ACC112 (cell line): ENCODE measurements at regions not wholly inside any gene's neighbourhood (a gene's known extent, or its start where the extent isn't known, plus 50 kb on each side); places are given as distances from the start of the nearest gene placed in this dataset.

Experiments used
- H2AFZ ChIP-seq: fragments of 200-600 bp; sonication (generic); one replicate; pipeline ENCODE4 v1.6.0; 2017; ENCODE audit warnings: antibody characterized with exemption, low read length; ENCODE audit not compliant: unreplicated experiment
- H3K27ac ChIP-seq: fragments of 200-600 bp; sonication (generic); 2 replicates; pipeline ENCODE4 v1.5.1; 2014; ENCODE audit warnings: low read depth, mild to moderate bottlenecking, antibody characterized with exemption, low read length, moderate library complexity
- H3K27me3 ChIP-seq: fragments of 200-600 bp; sonication (generic); 2 replicates; pipeline ENCODE4 v1.6.1; 2014; ENCODE audit warnings: mild to moderate bottlenecking, antibody characterized with exemption, low read length, moderate library complexity, mixed read lengths; ENCODE audit not compliant: insufficient read depth
- H3K36me3 ChIP-seq: fragments of 200-600 bp; sonication (generic); 2 replicates; pipeline ENCODE4 v1.6.1; 2016; ENCODE audit warnings: mild to moderate bottlenecking, antibody characterized with exemption, low read length, moderate library complexity, mixed read lengths; ENCODE audit not compliant: insufficient read depth
- H3K4me1 ChIP-seq: fragments of 200-600 bp; sonication (generic); one replicate; pipeline ENCODE4 v1.6.1; 2016; ENCODE audit warnings: low read length, mixed read lengths; ENCODE audit not compliant: insufficient read depth, unreplicated experiment, control insufficient read depth
- H3K4me3 ChIP-seq: fragments of 200-600 bp; sonication (generic); 2 replicates; pipeline ENCODE4 v1.5.1; 2014; ENCODE audit warnings: mild to moderate bottlenecking, low read depth, low read length
- H3K79me2 ChIP-seq: fragments of 200-600 bp; sonication (generic); one replicate; pipeline ENCODE4 v1.6.0; 2016; ENCODE audit warnings: low read length; ENCODE audit not compliant: control insufficient read depth, unreplicated experiment, insufficient read depth

GRCh38 chr2:198321522-198322088 lies 517.2 kb downstream of the PLCL1 start:
- no peak overlapping the region for H2AFZ ChIP-seq
- H3K4me3 ChIP-seq, result no peak overlapping the region
- H3K36me3 ChIP-seq, result no peaks in the 10 kb centered on the region
- no peak overlapping the region for H3K27ac ChIP-seq
- no peaks in the 10 kb centered on the region for H3K27me3 ChIP-seq
- no peaks in the 10 kb centered on the region for H3K79me2 ChIP-seq
- H3K4me1 ChIP-seq, result no peaks in the 10 kb centered on the region

- Histone ChIP-seq H3K4me3 (no peak overlapping the region), H2AFZ (no peak overlapping the region), H3K79me2 (no peaks in the 10 kb centered on the region), H3K27me3 (peaks cover 15% of the 10 kb centered on the region), H3K36me3 (no peaks in the 10 kb centered on the region), H3K4me1 (peaks cover 6% of the 10 kb centered on the region), H3K27ac (no peak overlapping the region)
Measured at GRCh38 chr2:198316852-198317396, 512.5 kb downstream of the PLCL1 start.

GRCh38 chr2:198315791-198316630 lies 511.6 kb downstream of the PLCL1 start:
- H2AFZ ChIP-seq, result no peak overlapping the region
- H3K4me1 ChIP-seq, result peaks cover 6% of the 10 kb centered on the region

GRCh38 chr2:198314559-198315153 lies 510.3 kb downstream of the PLCL1 start:
- peaks cover 6% of the 10 kb centered on the region for H3K4me1 ChIP-seq
- H3K27ac ChIP-seq, result no peak overlapping the region
- no peaks in the 10 kb centered on the region for H3K79me2 ChIP-seq
- H2AFZ ChIP-seq, result no peak overlapping the region
- peaks cover 17% of the 10 kb centered on the region for H3K27me3 ChIP-seq
- H3K36me3 ChIP-seq, result no peaks in the 10 kb centered on the region
- H3K4me3 ChIP-seq, result no peak overlapping the region

More at GRCh38 chr2:198315791-198316630, 511.6 kb downstream of the PLCL1 start:
- Histone ChIP-seq H3K36me3 (no peaks in the 10 kb centered on the region), H3K27ac (no peak overlapping the region), H3K79me2 (no peaks in the 10 kb centered on the region), H3K27me3 (peaks cover 17% of the 10 kb centered on the region), H3K4me3 (no peak overlapping the region)

- no peak overlapping the region for H3K27ac ChIP-seq
- peaks cover 17% of the 10 kb centered on the region for H3K27me3 ChIP-seq
- H3K36me3 ChIP-seq, result no peaks in the 10 kb centered on the region
- H3K4me1 ChIP-seq, result peaks cover 6% of the 10 kb centered on the region
- H2AFZ ChIP-seq, result no peak overlapping the region
- H3K79me2 ChIP-seq, result no peaks in the 10 kb centered on the region
- H3K4me3 ChIP-seq, result no peak overlapping the region
Measured at GRCh38 chr2:198312596-198313483, 508.4 kb downstream of the PLCL1 start.

GRCh38 chr2:198311020-198311419 lies 506.6 kb downstream of the PLCL1 start:
- Histone ChIP-seq H3K27me3 (peaks cover 17% of the 10 kb centered on the region), H3K79me2 (no peaks in the 10 kb centered on the region), H3K4me3 (no peak overlapping the region), H2AFZ (no peak overlapping the region), H3K4me1 (peaks cover 6% of the 10 kb centered on the region), H3K36me3 (no peaks in the 10 kb centered on the region), H3K27ac (no peak overlapping the region)

GRCh38 chr2:198309673-198310280 lies 505.4 kb downstream of the PLCL1 start:
- H3K36me3 ChIP-seq, result no peaks in the 10 kb centered on the region
- H3K4me1 ChIP-seq, result peaks cover 6% of the 10 kb centered on the region
- peaks cover 21% of the 10 kb centered on the region for H3K27me3 ChIP-seq
- no peak overlapping the region for H2AFZ ChIP-seq
- H3K27ac ChIP-seq, result no peak overlapping the region
- no peak overlapping the region for H3K4me3 ChIP-seq
- H3K79me2 ChIP-seq, result no peaks in the 10 kb centered on the region

GRCh38 chr2:198309081-198309480 lies 504.7 kb downstream of the PLCL1 start:
- H3K4me1 ChIP-seq, result peaks cover 6% of the 10 kb centered on the region
- H3K27me3 ChIP-seq, result peaks cover 24% of the 10 kb centered on the region
- no peaks in the 10 kb centered on the region for H3K79me2 ChIP-seq
- H3K27ac ChIP-seq, result no peak overlapping the region
- H3K36me3 ChIP-seq, result no peaks in the 10 kb centered on the region
- no peak overlapping the region for H2AFZ ChIP-seq
- H3K4me3 ChIP-seq, result no peak overlapping the region

GRCh38 chr2:198308368-198308767 lies 504.0 kb downstream of the PLCL1 start:
- H3K4me3 ChIP-seq, result no peak overlapping the region

GRCh38 chr2:198307093-198307492 lies 502.7 kb downstream of the PLCL1 start:
- Histone ChIP-seq H3K36me3 (no peaks in the 10 kb centered on the region), H3K27ac (no peak overlapping the region), H3K4me1 (no peaks in the 10 kb centered on the region)

More at GRCh38 chr2:198308368-198308767, 504.0 kb downstream of the PLCL1 start:
- peaks cover 22% of the 10 kb centered on the region for H3K27me3 ChIP-seq
- H3K4me1 ChIP-seq, result no peaks in the 10 kb centered on the region
- H3K36me3 ChIP-seq, result no peaks in the 10 kb centered on the region
- no peak overlapping the region for H3K27ac ChIP-seq
- no peak overlapping the region for H2AFZ ChIP-seq
- H3K79me2 ChIP-seq, result no peaks in the 10 kb centered on the region

More at GRCh38 chr2:198307093-198307492, 502.7 kb downstream of the PLCL1 start:
- Histone ChIP-seq H3K27me3 (peaks cover 18% of the 10 kb centered on the region), H2AFZ (no peak overlapping the region), H3K79me2 (no peaks in the 10 kb centered on the region), H3K4me3 (no peak overlapping the region)
